WTC11 (cell line): ENCODE measurements at regions not wholly inside any gene's neighbourhood (a gene's known extent, or its start where the extent isn't known, plus 50 kb on each side); places are given as distances from the start of the nearest gene placed in this dataset.

ENCODE experiments used
- ATAC-seq: fragments of 200-7000 bp; cut with Tn5 transposase; 2 replicates; pipeline ENCODE4 v1.10.0; 2021; ENCODE audit warnings: mild to moderate bottlenecking, moderate library complexity
- CTCF ChIA-PET: fragments of 300-600 bp; sonication (Branson Sonifier 250); formaldehyde crosslinking; loops from one replicate; lab custom pipeline; 2021; ENCODE audit warnings: antibody characterized with exemption; lab: Charles Lee
- POLR2A ChIA-PET: fragments of 350-600 bp; sonication (Branson Sonifier 250); formaldehyde crosslinking; loops from one replicate; lab custom pipeline; 2021; ENCODE audit warnings: antibody characterized with exemption; lab: Charles Lee
- DNase-seq: peaks from one replicate; pipeline ENCODE4 v3.0.0; 2021; ENCODE audit warnings: low spot score
- H3K27ac Mint-ChIP-seq: 2 replicates; pipeline ENCODE4 v1.8.0; 2021; ENCODE audit warnings: mixed read lengths
- H3K27me3 Mint-ChIP-seq: 2 replicates; pipeline ENCODE4 v1.8.0; 2021; ENCODE audit warnings: low read depth, mild to moderate bottlenecking, moderate library complexity, mixed read lengths
- H3K36me3 Mint-ChIP-seq: 2 replicates; pipeline ENCODE4 v1.8.0; 2021; ENCODE audit warnings: mixed read lengths
- H3K4me1 Mint-ChIP-seq: 2 replicates; pipeline ENCODE4 v1.8.0; 2022; ENCODE audit warnings: mixed read lengths
- H3K4me3 Mint-ChIP-seq: 2 replicates; pipeline ENCODE4 v1.8.0; 2021; ENCODE audit warnings: mild to moderate bottlenecking, moderate library complexity, mixed read lengths
- H3K9me3 Mint-ChIP-seq: 2 replicates; pipeline ENCODE4 v1.8.0; 2021; ENCODE audit warnings: mixed read lengths
- ELF4 ChIP-seq: sonication (generic); formaldehyde crosslinking; IDR thresholded peaks from 2 replicates; pipeline ENCODE4 v1.8.1; 2022; ENCODE audit warnings: low read depth, mild to moderate bottlenecking, moderate library complexity, missing genetic modification reagents
- HMGA2 ChIP-seq: fragments of 250-450 bp; sonication (Bioruptor Pico); IDR thresholded peaks from 2 replicates; pipeline ENCODE4 v1.4.0; 2021; ENCODE audit warnings: mild to moderate bottlenecking, moderate library complexity
- IRF2 ChIP-seq: sonication (generic); formaldehyde crosslinking; IDR thresholded peaks from 2 replicates; pipeline ENCODE4 v1.8.0; 2022; ENCODE audit warnings: low read depth, missing genetic modification reagents, borderline replicate concordance
- MXD4 ChIP-seq: fragments of 250-450 bp; sonication (Bioruptor Pico); IDR thresholded peaks from 2 replicates; pipeline ENCODE4 v1.8.0; 2021; ENCODE audit warnings: mild to moderate bottlenecking, moderate library complexity, borderline replicate concordance
- MYBL2 ChIP-seq: sonication (generic); formaldehyde crosslinking; IDR thresholded peaks from 2 replicates; pipeline ENCODE4 v1.8.1; 2023; ENCODE audit warnings: mild to moderate bottlenecking, moderate library complexity, missing genetic modification reagents
- NFATC4 ChIP-seq: fragments of 250-450 bp; sonication (Bioruptor Pico); IDR thresholded peaks from 2 replicates; pipeline ENCODE4 v1.9.0; 2021; ENCODE audit warnings: mild to moderate bottlenecking
- NFE2L1 ChIP-seq: sonication (generic); formaldehyde crosslinking; IDR thresholded peaks from 2 replicates; pipeline ENCODE4 v1.8.1; 2023; ENCODE audit warnings: missing genetic modification reagents
- NFYB ChIP-seq: sonication (generic); formaldehyde crosslinking; conservative IDR thresholded peaks from 2 replicates; pipeline ENCODE4 v1.8.0; 2022; ENCODE audit warnings: low read depth, missing genetic modification reagents
- NR1H2 ChIP-seq: sonication (generic); formaldehyde crosslinking; IDR thresholded peaks from 2 replicates; pipeline ENCODE4 v1.9.0; 2021; ENCODE audit warnings: mild to moderate bottlenecking, moderate library complexity, missing genetic modification reagents
- NR3C1 ChIP-seq: sonication (generic); formaldehyde crosslinking; conservative IDR thresholded peaks from 2 replicates; pipeline ENCODE4 v1.8.1; 2023; ENCODE audit warnings: low read depth, mild to moderate bottlenecking, missing genetic modification reagents
- RELA ChIP-seq: sonication (generic); formaldehyde crosslinking; IDR thresholded peaks from 2 replicates; pipeline ENCODE4 v1.8.1; 2022; ENCODE audit warnings: missing genetic modification reagents, mild to moderate bottlenecking, borderline replicate concordance
- SMAD3 ChIP-seq: sonication (generic); formaldehyde crosslinking; IDR thresholded peaks from 2 replicates; pipeline ENCODE4 v1.8.0; 2022; ENCODE audit warnings: missing genetic modification reagents, mild to moderate bottlenecking, borderline replicate concordance
- ZNF671 ChIP-seq: fragments of 250-450 bp; sonication (Bioruptor Pico); IDR thresholded peaks from 2 replicates; pipeline ENCODE4 v1.8.0; 2021; ENCODE audit warnings: mild to moderate bottlenecking
- TF ChIP-seq, protein P1 (sequence below): sonication (generic); formaldehyde crosslinking; IDR thresholded peaks from 2 replicates; pipeline ENCODE4 v1.8.1; 2023; ENCODE audit warnings: mild to moderate bottlenecking, missing genetic modification reagents, moderate library complexity
- TF ChIP-seq, protein P2 (sequence below): fragments of 250-450 bp; sonication (Bioruptor Pico); IDR thresholded peaks from 2 replicates; pipeline ENCODE4 v1.9.0; 2021; ENCODE audit warnings: mild to moderate bottlenecking
- TF ChIP-seq, protein P3 (sequence below): fragments of 250-450 bp; sonication (Bioruptor Pico); IDR thresholded peaks from 2 replicates; pipeline ENCODE4 v1.8.0; 2021; ENCODE audit warnings: mild to moderate bottlenecking
- TF ChIP-seq, protein P4 (sequence below): sonication (generic); formaldehyde crosslinking; IDR thresholded peaks from 2 replicates; pipeline ENCODE4 v1.8.1; 2022; ENCODE audit warnings: low read depth, mild to moderate bottlenecking, moderate library complexity, missing genetic modification reagents, borderline replicate concordance
- TF ChIP-seq, protein P5 (sequence below): sonication (generic); formaldehyde crosslinking; IDR thresholded peaks from 2 replicates; pipeline ENCODE4 v1.8.0; 2022; ENCODE audit warnings: mild to moderate bottlenecking, missing genetic modification reagents
- TF ChIP-seq, protein P6 (sequence below): fragments of 250-450 bp; sonication (Bioruptor Pico); conservative IDR thresholded peaks from 2 replicates; pipeline ENCODE4 v1.9.0; 2021; ENCODE audit warnings: mild to moderate bottlenecking

DNA sequence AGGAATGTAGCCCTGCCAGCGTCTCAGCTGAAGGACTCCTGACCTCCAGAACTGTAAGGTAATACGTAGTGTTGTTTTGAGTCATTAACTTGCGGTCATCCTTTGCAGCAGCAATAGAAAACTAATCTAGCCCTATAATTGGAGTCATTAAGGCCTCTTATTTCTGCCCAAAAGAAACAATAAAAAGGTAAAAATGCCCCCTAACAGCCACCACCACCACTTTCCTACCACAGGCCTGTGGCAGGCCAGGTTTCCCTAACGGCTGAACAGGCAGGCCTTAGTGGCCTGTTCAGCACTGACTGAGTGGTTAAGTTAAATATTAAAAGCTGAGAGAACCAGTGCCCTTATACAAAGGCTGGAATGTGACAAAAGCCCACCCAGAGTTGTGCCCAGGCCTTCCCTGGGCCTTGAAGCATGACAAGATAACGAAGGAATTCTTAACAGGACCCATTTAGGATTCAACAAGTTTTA is 286.5 kb upstream of the ERCC4 start:
- POLR2A ChIA-PET: interaction anchor here (1.0 kb wide), 1 partner anchor 114 kb away, joined by 3 read pairs; no protein-coding TSS in a partner anchor
- Mint-ChIP-seq H3K9me3 (peaks cover 33% of the 10 kb centered on the region), H3K4me3 (no peak overlapping the region), H3K27ac (no peak overlapping the region), H3K27me3 (no peaks in the 10 kb centered on the region; the same call in 1 of the 2 replicates), H3K4me1 (peaks cover 61% of the 10 kb centered on the region), H3K36me3 (peaks cover 21% of the 10 kb centered on the region)
- ATAC-seq: no peak
- CTCF ChIA-PET: no interaction called here
- DNase-seq: no peak
- TF ChIP-seq MYBL2 (CRISPR knock-in tag) (no peak), SMAD3 (no peak)

DNA sequence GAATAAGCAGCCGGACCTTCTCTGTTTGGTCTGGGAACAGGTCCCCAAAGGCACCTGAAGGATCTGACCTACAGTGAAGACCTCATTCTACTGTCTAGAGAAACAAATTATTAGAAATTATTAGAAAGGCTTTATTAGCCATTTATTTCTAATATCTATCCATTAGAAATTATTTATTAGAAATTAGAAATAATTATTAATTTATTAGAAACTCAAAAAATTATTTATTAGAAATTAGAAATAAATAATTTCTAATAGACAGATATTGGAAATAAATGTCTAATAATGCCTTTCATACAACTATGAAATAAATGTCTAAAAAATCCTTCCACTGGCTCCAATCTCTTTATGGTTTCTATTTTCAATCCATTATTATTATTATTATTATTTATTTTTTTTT is 285.7 kb upstream of the ERCC4 start:
- Mint-ChIP-seq H3K27ac (no peak overlapping the region), H3K4me1 (peaks cover 55% of the 10 kb centered on the region), H3K4me3 (no peak overlapping the region), H3K27me3 (no peaks in the 10 kb centered on the region; the same call in 1 of the 2 replicates), H3K36me3 (peaks cover 21% of the 10 kb centered on the region), H3K9me3 (peaks cover 33% of the 10 kb centered on the region)
- POLR2A ChIA-PET: no interaction called here
- DNase-seq (no peak), ATAC-seq (no peak)
- CTCF ChIA-PET: no interaction called here
- peak; percentile 37; the same call in 1 of the 2 replicates for TF ChIP-seq HMGA2 (CRISPR knock-in tag)
- no peak for TF ChIP-seq RELA (CRISPR knock-in tag)

DNA sequence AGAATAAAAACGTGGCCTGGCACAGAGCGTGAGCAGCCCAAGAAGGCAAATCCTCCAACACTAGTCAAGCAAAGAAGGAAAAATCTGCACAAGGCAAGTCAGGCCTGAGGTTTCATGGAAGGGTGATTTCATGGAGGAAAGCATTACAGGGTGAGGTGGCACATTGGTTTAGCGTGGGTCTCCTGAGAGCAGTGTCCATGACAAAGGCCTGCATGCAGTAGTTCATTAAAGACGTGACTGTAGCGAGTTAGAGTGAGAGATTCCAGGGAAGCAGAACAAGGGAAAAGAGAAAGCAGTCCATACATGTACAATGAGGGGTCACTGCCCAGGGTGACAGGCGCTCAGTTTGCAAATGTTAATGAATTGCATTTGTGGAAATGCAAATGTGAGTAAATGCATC is 285.0 kb upstream of the ERCC4 start:
- TF ChIP-seq NR3C1 (CRISPR knock-in tag) (no peak), ELF4 (no peak), NR1H2 (CRISPR knock-in tag) (no peak), MXD4 (CRISPR knock-in tag) (no peak), ZNF671 (no peak)
- TF ChIP-seq, protein P1, sequence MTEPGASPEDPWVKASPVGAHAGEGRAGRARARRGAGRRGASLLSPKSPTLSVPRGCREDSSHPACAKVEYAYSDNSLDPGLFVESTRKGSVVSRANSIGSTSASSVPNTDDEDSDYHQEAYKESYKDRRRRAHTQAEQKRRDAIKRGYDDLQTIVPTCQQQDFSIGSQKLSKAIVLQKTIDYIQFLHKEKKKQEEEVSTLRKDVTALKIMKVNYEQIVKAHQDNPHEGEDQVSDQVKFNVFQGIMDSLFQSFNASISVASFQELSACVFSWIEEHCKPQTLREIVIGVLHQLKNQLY (CRISPR knock-in tag): no peak
- TF ChIP-seq, protein P2, sequence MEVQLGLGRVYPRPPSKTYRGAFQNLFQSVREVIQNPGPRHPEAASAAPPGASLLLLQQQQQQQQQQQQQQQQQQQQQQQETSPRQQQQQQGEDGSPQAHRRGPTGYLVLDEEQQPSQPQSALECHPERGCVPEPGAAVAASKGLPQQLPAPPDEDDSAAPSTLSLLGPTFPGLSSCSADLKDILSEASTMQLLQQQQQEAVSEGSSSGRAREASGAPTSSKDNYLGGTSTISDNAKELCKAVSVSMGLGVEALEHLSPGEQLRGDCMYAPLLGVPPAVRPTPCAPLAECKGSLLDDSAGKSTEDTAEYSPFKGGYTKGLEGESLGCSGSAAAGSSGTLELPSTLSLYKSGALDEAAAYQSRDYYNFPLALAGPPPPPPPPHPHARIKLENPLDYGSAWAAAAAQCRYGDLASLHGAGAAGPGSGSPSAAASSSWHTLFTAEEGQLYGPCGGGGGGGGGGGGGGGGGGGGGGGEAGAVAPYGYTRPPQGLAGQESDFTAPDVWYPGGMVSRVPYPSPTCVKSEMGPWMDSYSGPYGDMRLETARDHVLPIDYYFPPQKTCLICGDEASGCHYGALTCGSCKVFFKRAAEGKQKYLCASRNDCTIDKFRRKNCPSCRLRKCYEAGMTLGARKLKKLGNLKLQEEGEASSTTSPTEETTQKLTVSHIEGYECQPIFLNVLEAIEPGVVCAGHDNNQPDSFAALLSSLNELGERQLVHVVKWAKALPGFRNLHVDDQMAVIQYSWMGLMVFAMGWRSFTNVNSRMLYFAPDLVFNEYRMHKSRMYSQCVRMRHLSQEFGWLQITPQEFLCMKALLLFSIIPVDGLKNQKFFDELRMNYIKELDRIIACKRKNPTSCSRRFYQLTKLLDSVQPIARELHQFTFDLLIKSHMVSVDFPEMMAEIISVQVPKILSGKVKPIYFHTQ (CRISPR knock-in tag): no peak
- TF ChIP-seq, protein P3, sequence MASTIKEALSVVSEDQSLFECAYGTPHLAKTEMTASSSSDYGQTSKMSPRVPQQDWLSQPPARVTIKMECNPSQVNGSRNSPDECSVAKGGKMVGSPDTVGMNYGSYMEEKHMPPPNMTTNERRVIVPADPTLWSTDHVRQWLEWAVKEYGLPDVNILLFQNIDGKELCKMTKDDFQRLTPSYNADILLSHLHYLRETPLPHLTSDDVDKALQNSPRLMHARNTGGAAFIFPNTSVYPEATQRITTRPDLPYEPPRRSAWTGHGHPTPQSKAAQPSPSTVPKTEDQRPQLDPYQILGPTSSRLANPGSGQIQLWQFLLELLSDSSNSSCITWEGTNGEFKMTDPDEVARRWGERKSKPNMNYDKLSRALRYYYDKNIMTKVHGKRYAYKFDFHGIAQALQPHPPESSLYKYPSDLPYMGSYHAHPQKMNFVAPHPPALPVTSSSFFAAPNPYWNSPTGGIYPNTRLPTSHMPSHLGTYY (CRISPR knock-in tag): no peak
- ChIA-PET POLR2A (interaction anchor here (0.7 kb wide), 1 partner anchor 1093 kb away, joined by 3 read pairs; no protein-coding TSS in a partner anchor), CTCF (no interaction called here)
- ATAC-seq (no peak), DNase-seq (no peak)
- peaks cover 33% of the 10 kb centered on the region for H3K9me3 Mint-ChIP-seq
- H3K4me1 Mint-ChIP-seq: peaks cover 48% of the 10 kb centered on the region
- no peak overlapping the region for H3K27ac Mint-ChIP-seq
- peaks cover 21% of the 10 kb centered on the region for H3K36me3 Mint-ChIP-seq
- H3K4me3 Mint-ChIP-seq: no peak overlapping the region
- H3K27me3 Mint-ChIP-seq: no peaks in the 10 kb centered on the region; the same call in 1 of the 2 replicates

DNA sequence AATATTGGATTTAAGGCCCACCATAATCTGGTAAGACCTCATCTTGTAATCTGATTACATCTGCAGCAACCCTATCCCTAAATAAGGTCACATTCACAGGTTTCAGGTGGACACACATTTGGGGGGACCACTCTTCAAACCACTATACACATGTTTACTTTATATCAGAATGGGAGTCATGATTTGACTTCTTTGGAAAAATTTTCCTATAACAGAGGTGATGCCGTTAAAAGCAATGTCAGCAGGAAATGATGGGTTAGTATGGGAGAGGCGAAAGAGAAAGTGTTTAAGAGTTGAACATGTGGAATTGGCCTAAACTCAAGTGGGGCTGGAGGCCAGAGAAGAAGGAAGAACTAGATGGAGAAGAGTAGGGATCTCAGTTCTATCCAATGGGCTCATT is 281.7 kb upstream of the ERCC4 start:
- DNase-seq (no peak), ATAC-seq (no peak)
- Mint-ChIP-seq H3K4me1 (peaks cover 21% of the 10 kb centered on the region), H3K9me3 (peaks cover 34% of the 10 kb centered on the region), H3K27ac (no peak overlapping the region; the same call in 1 of the 2 replicates), H3K27me3 (no peaks in the 10 kb centered on the region), H3K36me3 (peaks cover 14% of the 10 kb centered on the region), H3K4me3 (no peak overlapping the region)
- no peak for TF ChIP-seq NFE2L1 (CRISPR knock-in tag)
- no peak for TF ChIP-seq MYBL2 (CRISPR knock-in tag)
- no peak for TF ChIP-seq NFATC4 (CRISPR knock-in tag)
- TF ChIP-seq, protein P4, sequence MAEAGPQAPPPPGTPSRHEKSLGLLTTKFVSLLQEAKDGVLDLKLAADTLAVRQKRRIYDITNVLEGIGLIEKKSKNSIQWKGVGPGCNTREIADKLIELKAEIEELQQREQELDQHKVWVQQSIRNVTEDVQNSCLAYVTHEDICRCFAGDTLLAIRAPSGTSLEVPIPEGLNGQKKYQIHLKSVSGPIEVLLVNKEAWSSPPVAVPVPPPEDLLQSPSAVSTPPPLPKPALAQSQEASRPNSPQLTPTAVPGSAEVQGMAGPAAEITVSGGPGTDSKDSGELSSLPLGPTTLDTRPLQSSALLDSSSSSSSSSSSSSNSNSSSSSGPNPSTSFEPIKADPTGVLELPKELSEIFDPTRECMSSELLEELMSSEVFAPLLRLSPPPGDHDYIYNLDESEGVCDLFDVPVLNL: no peak
- no peak for TF ChIP-seq NR1H2 (CRISPR knock-in tag)
- no peak for TF ChIP-seq IRF2 (CRISPR knock-in tag)
- TF ChIP-seq, protein P5, sequence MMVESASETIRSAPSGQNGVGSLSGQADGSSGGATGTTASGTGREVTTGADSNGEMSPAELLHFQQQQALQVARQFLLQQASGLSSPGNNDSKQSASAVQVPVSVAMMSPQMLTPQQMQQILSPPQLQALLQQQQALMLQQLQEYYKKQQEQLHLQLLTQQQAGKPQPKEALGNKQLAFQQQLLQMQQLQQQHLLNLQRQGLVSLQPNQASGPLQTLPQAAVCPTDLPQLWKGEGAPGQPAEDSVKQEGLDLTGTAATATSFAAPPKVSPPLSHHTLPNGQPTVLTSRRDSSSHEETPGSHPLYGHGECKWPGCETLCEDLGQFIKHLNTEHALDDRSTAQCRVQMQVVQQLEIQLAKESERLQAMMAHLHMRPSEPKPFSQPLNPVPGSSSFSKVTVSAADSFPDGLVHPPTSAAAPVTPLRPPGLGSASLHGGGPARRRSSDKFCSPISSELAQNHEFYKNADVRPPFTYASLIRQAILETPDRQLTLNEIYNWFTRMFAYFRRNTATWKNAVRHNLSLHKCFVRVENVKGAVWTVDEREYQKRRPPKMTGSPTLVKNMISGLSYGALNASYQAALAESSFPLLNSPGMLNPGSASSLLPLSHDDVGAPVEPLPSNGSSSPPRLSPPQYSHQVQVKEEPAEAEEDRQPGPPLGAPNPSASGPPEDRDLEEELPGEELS (CRISPR knock-in tag): no peak
- no peak for TF ChIP-seq NFYB (CRISPR knock-in tag)
- TF ChIP-seq, protein P6, sequence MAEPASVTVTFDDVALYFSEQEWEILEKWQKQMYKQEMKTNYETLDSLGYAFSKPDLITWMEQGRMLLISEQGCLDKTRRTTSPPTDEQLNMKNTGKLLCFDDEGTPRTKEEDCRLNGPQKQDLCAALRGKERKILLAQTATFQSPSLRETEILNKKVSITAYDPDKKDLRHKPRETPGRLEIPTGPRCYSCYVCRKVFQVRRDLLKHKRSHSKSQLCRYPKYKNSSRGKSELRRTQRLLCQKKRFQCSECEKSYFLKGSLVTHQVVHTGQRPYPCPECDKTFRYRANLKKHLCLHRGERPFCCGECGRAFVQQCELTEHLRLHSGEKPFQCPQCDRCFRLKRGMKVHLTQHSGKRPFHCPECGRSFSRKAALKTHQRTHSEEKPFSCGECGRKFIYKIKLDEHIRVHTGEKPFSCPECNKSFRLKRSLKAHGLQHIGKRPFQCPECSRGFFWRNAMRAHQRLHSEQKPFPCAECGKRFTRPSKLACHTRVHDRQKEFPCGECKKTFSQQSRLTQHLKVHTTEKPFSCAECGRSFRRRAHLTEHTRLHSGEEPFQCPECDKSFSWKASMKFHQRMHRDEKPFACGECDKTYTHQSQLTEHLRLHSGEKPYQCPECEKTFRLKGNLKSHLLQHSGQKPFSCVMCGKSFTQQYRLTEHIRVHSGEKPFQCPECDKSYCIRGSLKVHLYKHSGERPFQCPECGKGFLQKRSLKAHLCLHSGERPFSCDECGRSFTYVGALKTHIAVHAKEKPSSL (CRISPR knock-in tag): no peak
- ChIA-PET CTCF (no interaction called here), POLR2A (no interaction called here)
